ENCODE measurements at regions not wholly inside any gene's neighbourhood (a gene's known extent, or its start where the extent isn't known, plus 50 kb on each side); places are given as distances from the start of the nearest gene placed in this dataset.

DNA sequence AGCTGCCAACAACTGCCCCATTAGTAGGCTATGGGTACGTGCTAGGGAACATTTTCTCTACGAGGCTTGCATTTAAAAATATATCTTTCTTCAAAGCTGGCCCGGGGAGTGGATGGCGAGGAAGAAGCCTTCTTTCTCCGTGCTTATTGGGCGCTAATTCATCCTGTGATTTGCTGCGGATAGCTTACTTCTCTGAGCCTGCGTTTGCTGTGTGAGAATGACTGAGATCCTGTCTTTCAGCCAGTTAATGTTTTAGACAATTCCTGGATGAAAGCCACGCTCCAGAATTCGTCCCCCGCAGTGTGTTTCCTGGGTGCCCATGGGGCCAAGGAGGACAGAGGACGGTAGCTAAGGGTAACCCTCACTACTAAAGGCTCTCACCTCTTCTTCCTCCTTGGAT, 57.8 kb upstream of the TARBP1 start:
- DNase-seq (ENCODE audit: low spot score), result no peak

DNA sequence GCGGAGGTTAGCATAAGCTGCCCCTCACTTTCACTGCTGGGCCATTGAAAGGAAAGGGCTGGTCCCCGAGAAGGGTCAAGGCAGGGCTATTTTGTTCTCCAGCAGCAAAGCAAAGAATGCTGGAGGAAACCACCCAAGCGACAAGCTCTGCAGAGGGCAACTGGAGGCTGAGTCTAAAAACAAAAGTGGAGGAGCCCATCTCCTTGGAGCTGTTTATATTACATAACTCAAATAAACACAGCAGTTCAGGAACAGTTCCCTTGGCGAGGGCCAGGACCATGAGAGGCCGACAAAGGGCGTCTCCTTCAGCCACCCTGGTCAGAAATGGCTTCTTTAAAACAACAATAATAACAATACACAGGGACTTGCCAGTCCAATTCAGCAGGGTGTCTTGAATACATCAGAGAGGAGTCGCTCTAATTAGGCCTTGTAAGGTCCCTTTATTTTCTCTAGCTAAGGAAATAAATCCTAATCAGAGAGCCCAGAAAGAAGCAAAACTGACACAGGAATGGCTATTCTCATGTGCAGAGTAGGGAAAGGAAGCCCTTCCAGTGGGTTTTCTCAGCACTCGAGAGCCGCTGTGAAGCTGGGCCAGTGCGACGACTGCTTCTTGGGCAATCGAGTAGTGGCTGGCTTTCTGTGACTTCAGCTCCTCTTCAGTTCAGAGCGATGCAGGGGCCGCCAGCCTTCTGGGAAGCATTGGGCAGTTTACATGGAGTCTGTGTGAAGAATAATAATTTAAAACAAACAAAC, 57.0 kb upstream of the TARBP1 start:
- DNase-seq (ENCODE audit: low spot score), result peak; percentile 59

DNA sequence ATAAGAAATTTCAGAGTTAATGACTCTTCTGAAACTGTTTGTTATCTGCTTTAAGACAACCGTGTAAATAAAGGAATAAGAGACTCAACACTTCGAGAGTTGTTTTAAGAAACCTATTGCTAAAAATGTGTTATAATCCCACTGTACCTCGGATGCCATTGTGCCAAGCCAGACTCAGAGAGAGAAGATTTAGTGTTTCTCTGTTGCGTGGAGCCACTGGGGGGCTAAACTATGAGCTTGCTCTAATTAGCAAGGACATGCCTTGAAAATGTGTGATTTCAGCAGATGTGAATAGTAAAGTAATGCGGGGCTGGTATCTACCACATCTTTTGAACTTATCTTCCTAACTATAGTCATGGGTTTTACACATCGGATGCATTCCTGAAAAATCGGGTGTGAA, 56.2 kb upstream of the TARBP1 start:
- no peak for DNase-seq (ENCODE audit: low spot score)

DNA sequence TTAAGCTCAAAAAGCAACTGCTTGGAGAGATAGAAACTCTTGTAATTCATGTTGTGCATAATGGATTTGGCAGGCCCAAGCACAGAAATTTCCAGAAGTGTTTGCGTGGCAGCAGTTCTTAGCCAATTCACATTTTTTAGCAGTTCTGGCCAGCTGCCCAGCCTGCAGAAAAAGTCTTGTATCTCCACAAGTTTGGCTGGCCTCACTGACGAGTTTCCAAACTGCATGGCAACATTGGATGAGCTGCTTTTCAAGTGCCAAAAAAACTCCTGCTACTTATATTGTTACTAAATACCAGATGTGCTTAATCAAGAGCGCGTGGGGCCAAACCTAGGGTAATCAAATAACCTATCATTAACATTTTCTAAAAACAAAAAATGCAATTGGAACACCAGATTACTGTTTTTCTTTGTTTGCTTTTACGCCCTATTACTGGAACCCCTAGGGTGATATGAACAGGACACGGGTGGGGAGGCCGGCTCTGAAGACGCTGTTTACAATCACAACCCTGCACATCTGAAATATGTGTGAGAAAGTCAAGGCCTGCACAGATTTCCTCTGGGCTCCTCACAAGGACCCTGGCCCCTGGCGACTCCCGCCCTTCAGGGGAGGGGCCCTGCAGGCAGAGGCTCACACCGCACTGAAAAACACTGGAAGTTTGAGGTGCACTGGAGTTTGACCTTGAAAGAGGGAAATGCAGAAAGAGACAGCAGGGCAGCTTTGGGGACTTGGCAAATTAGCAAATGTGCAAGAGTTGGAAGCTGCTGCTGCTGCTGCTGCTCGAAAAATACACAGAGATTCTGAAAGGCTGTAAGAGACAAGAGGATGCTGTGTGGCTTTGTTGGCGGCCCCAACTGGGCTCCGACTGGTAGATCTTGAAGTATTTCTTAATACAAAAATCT, 55.2 kb upstream of the TARBP1 start:
- peak; percentile 64 for DNase-seq (ENCODE audit: low spot score)

DNA sequence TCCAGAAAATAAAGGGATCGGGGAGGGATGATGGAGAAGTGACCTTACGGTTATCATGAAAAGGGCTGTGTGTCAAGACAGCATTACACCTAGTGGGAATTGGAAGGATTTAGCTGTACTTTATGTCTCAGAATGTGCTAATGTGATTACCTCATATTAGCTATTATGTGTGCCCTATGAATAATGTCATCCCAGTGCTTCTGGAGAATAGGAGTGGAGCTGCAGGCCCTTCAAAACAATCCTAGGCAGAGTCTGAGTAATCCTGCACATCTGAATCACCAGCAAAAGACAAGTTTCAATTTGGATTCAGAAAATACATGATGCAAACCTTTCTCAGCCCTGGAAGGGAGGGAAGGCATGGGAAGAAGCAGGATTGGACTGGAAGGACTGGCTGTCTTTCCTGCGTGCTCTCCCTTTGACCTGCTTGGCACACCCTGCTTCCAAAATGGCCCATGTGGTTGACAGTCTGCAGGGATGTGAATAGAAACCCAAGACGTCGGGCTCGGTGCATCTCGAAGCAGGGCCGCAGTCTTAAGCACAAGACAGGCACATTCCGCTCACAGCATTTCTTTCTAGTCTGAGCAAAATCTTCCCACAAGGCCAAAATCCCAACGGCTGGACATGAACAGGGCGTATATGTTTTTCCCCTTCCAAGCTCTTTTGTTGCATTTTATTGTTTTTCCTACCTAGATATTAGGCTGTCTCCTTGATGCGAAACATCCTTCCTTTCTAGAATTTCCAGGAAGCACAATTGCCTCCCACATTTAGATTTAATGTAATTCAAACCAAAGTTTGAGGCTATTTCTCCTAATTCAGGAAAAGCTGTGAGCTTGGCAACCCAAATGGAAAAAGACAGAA, 54.3 kb upstream of the TARBP1 start:
- peak; percentile 63 for DNase-seq (ENCODE audit: low spot score)

DNA sequence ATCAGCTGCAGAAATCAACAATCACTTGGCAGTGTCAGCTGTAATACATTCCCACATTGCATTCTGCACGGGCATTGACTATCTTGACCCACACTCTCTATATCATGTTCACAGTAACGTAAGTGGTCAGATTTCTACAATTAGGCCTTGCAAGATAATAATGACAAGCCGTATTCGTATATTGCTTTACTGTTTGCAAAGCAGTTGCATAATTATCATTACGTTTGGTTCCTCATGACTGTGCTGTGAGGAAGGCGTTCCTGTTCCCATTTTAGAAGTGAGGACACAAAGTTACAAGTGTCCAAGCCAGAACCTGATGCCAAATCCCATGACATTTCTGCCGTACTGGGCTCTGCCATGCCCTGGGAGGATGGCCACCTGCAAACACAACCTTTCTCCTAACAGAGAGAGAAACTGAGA, 53.5 kb upstream of the TARBP1 start:
- no peak for DNase-seq (ENCODE audit: low spot score)

DNA sequence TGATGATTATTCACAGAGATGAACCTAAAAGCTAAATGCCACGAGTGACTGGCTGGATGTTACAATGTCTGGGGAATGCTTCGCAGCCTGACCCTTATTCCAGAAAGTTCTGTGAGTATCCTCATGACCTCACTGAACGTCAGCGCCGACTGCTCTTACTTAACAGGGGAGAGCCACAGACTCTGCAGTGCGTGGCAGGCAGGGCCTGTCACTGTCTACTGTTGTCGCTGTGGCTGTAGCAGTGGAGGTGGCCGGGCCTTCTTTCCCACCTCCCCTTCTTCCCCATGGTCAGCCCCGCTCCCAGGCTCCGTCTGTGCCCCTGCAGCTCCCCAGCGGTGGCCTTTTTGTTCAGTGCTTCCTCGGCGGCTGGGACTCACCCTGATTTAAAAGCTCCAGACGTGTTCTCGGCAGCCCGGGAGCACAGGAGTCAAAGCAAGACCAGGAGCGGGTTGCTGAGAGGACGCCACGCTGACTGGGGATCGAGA, 52.2 kb upstream of the TARBP1 start:
- DNase-seq (ENCODE audit: low spot score), result peak; percentile 41

DNA sequence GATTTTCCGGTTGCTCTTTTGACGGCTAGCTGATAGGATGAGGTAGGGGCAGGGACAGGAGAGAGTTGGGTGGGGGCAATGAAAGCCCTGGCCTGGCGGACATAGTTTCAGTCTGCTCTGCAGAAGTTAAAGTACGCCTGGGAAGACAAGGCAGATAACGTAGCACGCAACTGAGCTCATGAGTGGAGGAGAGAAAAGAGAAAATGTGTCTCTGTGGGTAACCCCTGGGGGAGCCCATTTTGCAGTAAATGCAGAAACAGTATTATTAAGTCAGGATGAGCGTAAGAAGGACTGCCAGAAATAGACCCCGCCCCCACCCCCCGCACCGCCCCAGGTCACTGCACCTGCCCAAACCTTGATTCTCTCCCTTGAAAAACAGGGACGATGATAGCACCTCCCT, 51.7 kb upstream of the TARBP1 start:
- DNase-seq (ENCODE audit: low spot score), result no peak

DNA sequence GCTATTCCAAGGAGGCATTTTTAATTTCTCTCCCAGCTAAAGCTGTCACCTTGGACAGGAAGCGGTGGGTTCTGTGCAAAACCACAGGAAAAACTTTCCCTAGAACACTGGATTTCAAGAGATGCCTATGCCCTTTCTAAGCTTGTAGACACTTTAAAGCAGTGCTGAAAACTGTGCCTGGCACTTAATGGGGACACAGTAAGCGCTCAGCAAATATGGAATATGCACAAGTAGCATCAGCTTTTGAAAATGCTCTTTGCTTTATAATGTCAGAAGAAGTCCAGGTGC, 50.9 kb upstream of the TARBP1 start:
- no peak for DNase-seq (ENCODE audit: low spot score)

DNA sequence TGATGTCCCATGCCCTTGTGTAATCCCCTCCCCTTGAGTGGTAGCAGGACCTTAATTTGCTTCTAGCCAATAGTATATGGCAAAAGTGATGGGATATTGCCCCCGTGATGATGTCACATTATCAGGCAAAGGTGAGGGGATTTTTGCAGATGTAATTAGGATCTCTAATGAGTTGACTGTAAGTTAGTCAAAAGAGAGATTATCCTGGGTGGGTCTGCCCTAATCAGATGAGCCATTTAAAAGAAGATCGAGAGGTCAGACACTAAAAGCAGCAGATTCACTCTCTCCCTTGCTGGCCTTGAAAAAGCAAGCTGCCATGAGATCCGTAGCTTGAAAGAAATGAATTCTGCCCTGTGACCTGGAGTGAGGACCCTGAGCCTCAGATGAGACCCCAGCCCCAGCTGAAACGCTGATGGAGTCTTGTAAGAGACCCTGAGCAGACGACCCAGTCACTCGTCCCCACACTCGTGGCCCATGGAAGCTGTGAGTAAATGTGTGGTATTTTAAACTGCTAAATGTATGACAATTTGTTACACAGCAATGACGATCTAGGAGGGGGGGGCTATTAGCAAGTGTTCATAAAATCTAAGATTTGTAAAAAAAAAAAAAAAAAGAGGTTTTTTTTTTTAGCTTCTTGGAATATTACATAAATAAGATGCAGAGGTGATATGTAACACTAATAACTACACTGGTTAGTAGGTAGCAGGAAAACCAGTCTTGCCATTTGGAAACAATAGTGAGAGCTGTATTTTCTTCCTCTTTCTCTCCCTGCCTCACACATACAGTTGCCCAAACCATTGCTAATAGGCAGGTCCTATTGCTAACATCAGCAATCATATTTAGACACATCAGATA, 50.3 kb upstream of the TARBP1 start:
- no peak for DNase-seq (ENCODE audit: low spot score)
